MM.1S (cell line): ENCODE measurements at regions not wholly inside any gene's neighbourhood (a gene's known extent, or its start where the extent isn't known, plus 50 kb on each side); places are given as distances from the start of the nearest gene placed in this dataset.

Source experiments
- DNase-seq: peaks from one replicate; pipeline ENCODE4 v3.0.0-alpha.2; 2015
- H2AFZ ChIP-seq: fragments of 300-600 bp; sonication (generic); 2 replicates; pipeline ENCODE4 v1.6.0; 2016; ENCODE audit warnings: antibody characterized with exemption, low read length
- H3F3A ChIP-seq: fragments of 300-600 bp; sonication (generic); 2 replicates; pipeline ENCODE4 v1.6.1; 2016; ENCODE audit warnings: mild to moderate bottlenecking, antibody characterized with exemption, low read length, moderate library complexity, mixed read lengths; ENCODE audit not compliant: insufficient read depth
- H3K27ac ChIP-seq: fragments of 300-600 bp; sonication (generic); 2 replicates; pipeline ENCODE4 v1.5.1; 2016; ENCODE audit warnings: mild to moderate bottlenecking, low read length
- H3K27me3 ChIP-seq: fragments of 300-600 bp; sonication (generic); replicated peaks from 2 replicates; pipeline ENCODE4 v1.6.0; 2016; ENCODE audit warnings: low read length; ENCODE audit not compliant: insufficient read depth
- H3K36me3 ChIP-seq: fragments of 300-600 bp; sonication (generic); replicated peaks from 2 replicates; pipeline ENCODE4 v1.6.1; 2016; ENCODE audit warnings: mild to moderate bottlenecking, low read length, mixed read lengths; ENCODE audit not compliant: insufficient read depth
- H3K4me1 ChIP-seq: fragments of 300-600 bp; sonication (generic); 2 replicates; pipeline ENCODE4 v1.6.1; 2016; ENCODE audit warnings: low read length, mixed read lengths
- H3K4me2 ChIP-seq: fragments of 300-600 bp; sonication (generic); 2 replicates; pipeline ENCODE4 v1.6.0; 2016; ENCODE audit warnings: low read depth, low read length
- H3K4me3 ChIP-seq: fragments of 300-600 bp; sonication (generic); 2 replicates; pipeline ENCODE4 v1.5.1; 2016; ENCODE audit warnings: low read length, mixed read lengths
- H3K79me2 ChIP-seq: fragments of 300-600 bp; sonication (generic); 2 replicates; pipeline ENCODE4 v1.6.1; 2016; ENCODE audit warnings: mixed run types, low read length, mixed read lengths
- H3K9ac ChIP-seq: fragments of 300-600 bp; sonication (generic); 2 replicates; pipeline ENCODE4 v1.6.1; 2016; ENCODE audit warnings: low read length, mixed read lengths
- H3K9me2 ChIP-seq: fragments of 300-600 bp; sonication (generic); replicated peaks from 2 replicates; pipeline ENCODE4 v1.6.1; 2016; ENCODE audit warnings: mild to moderate bottlenecking, low read length, mixed read lengths; ENCODE audit not compliant: insufficient read depth
- H3K9me3 ChIP-seq: fragments of 300-600 bp; sonication (generic); replicated peaks from 2 replicates; pipeline ENCODE4 v1.6.1; 2016; ENCODE audit warnings: mild to moderate bottlenecking, low read length, mixed read lengths; ENCODE audit not compliant: insufficient read depth
- H4K20me1 ChIP-seq: fragments of 300-600 bp; sonication (generic); 2 replicates; pipeline ENCODE4 v1.6.1; 2016; ENCODE audit warnings: mild to moderate bottlenecking, low read length, moderate library complexity, mixed read lengths; ENCODE audit not compliant: insufficient read depth
- EZH2 ChIP-seq: fragments of 300-600 bp; sonication (generic); optimal IDR thresholded peaks from 2 replicates; pipeline ENCODE3; 2017; ENCODE audit warnings: low read depth, mild to moderate bottlenecking, antibody characterized with exemption, low read length, mixed read lengths
- EZH2phosphoT487 ChIP-seq: fragments of 300-600 bp; sonication (generic); IDR thresholded peaks from 2 replicates; pipeline ENCODE4 v1.6.1; 2018; ENCODE audit warnings: antibody characterized with exemption, low read length
- TF ChIP-seq, protein P1 (sequence below): fragments of 300-600 bp; sonication (generic); IDR thresholded peaks from 2 replicates; pipeline ENCODE4 v1.5.1; 2016; ENCODE audit warnings: antibody characterized with exemption, low read length, mixed read lengths

GRCh38 chr1:195462646-195463045 lies 1145.6 kb downstream of the KCNT2 start:
- no peak for TF ChIP-seq EZH2phosphoT487
- TF ChIP-seq EZH2: no peak
- TF ChIP-seq, protein P1, sequence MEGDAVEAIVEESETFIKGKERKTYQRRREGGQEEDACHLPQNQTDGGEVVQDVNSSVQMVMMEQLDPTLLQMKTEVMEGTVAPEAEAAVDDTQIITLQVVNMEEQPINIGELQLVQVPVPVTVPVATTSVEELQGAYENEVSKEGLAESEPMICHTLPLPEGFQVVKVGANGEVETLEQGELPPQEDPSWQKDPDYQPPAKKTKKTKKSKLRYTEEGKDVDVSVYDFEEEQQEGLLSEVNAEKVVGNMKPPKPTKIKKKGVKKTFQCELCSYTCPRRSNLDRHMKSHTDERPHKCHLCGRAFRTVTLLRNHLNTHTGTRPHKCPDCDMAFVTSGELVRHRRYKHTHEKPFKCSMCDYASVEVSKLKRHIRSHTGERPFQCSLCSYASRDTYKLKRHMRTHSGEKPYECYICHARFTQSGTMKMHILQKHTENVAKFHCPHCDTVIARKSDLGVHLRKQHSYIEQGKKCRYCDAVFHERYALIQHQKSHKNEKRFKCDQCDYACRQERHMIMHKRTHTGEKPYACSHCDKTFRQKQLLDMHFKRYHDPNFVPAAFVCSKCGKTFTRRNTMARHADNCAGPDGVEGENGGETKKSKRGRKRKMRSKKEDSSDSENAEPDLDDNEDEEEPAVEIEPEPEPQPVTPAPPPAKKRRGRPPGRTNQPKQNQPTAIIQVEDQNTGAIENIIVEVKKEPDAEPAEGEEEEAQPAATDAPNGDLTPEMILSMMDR: no peak
- H2AFZ ChIP-seq: no peak overlapping the region
- H3F3A ChIP-seq: no peaks in the 10 kb centered on the region
- H3K9ac ChIP-seq: no peak overlapping the region
- no peaks in the 10 kb centered on the region for H3K4me1 ChIP-seq
- H3K36me3 ChIP-seq: no peaks in the 10 kb centered on the region
- no peaks in the 10 kb centered on the region for H3K9me2 ChIP-seq
- no peaks in the 10 kb centered on the region for H3K27me3 ChIP-seq
- no peaks in the 10 kb centered on the region for H4K20me1 ChIP-seq
- H3K27ac ChIP-seq: no peak overlapping the region
- DNase-seq: no peak
- no peaks in the 10 kb centered on the region for H3K9me3 ChIP-seq
- H3K4me3 ChIP-seq: no peak overlapping the region
- no peak overlapping the region for H3K4me2 ChIP-seq
- H3K79me2 ChIP-seq: no peaks in the 10 kb centered on the region

- Histone ChIP-seq H3K9ac (no peak overlapping the region), H3K27me3 (no peaks in the 10 kb centered on the region), H3K9me2 (no peaks in the 10 kb centered on the region), H3K4me2 (no peak overlapping the region), H3K4me3 (no peak overlapping the region), H3K79me2 (no peaks in the 10 kb centered on the region), H3F3A (no peaks in the 10 kb centered on the region), H3K36me3 (no peaks in the 10 kb centered on the region), H3K27ac (no peak overlapping the region), H3K9me3 (no peaks in the 10 kb centered on the region), H2AFZ (no peak overlapping the region), H4K20me1 (no peaks in the 10 kb centered on the region), H3K4me1 (no peaks in the 10 kb centered on the region)
- TF ChIP-seq EZH2phosphoT487: no peak
- TF ChIP-seq, protein P1: no peak
- TF ChIP-seq EZH2: no peak
- no peak for DNase-seq
These were observed 1146.1 kb downstream of the KCNT2 start for GRCh38 chr1:195462152-195462551.

DNA sequence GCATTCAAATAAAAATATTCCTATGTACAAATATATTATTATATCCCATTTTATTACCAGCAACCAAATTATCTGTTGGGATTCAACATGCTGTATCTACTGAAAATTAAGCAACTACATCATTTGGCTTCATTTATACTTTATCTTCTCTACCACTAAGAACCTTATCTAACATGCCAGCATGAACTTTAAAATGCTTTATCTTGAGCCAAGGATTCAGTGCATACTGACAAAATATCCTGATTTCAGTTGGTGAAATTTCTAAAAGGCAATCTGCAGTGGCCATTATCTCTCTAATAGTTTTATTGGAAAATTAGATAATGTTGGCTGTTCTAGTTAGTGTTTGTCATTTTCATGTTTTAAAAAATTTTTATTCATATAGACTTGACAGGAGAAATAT lies 1149.9 kb downstream of the KCNT2 start:
- Histone ChIP-seq H3K27ac (no peak overlapping the region), H2AFZ (no peak overlapping the region), H4K20me1 (no peaks in the 10 kb centered on the region), H3K79me2 (no peaks in the 10 kb centered on the region), H3K36me3 (no peaks in the 10 kb centered on the region), H3K9me3 (no peaks in the 10 kb centered on the region), H3K4me2 (no peak overlapping the region), H3F3A (no peaks in the 10 kb centered on the region), H3K4me3 (no peak overlapping the region), H3K27me3 (no peaks in the 10 kb centered on the region), H3K4me1 (no peaks in the 10 kb centered on the region), H3K9ac (no peak overlapping the region), H3K9me2 (no peaks in the 10 kb centered on the region)
- DNase-seq: no peak
- TF ChIP-seq EZH2: no peak
- TF ChIP-seq EZH2phosphoT487: no peak
- TF ChIP-seq, protein P1: no peak

- no peak overlapping the region for H3K9ac ChIP-seq
- H4K20me1 ChIP-seq: no peaks in the 10 kb centered on the region
- no peaks in the 10 kb centered on the region for H3K4me1 ChIP-seq
- H3K9me3 ChIP-seq: no peaks in the 10 kb centered on the region
- TF ChIP-seq EZH2phosphoT487: no peak
- TF ChIP-seq, protein P1: no peak
- TF ChIP-seq EZH2: no peak
- H3K27ac ChIP-seq: no peak overlapping the region
- H3F3A ChIP-seq: no peaks in the 10 kb centered on the region
- no peak overlapping the region for H2AFZ ChIP-seq
- no peaks in the 10 kb centered on the region for H3K27me3 ChIP-seq
- H3K36me3 ChIP-seq: no peaks in the 10 kb centered on the region
- no peak overlapping the region for H3K4me3 ChIP-seq
- no peak overlapping the region for H3K4me2 ChIP-seq
- no peaks in the 10 kb centered on the region for H3K79me2 ChIP-seq
- DNase-seq: no peak
- H3K9me2 ChIP-seq: no peaks in the 10 kb centered on the region
These were observed 1157.4 kb downstream of the KCNT2 start for GRCh38 chr1:195450794-195451193.
